EL (cell line): ENCODE measurements at regions not wholly inside any gene's neighbourhood (a gene's known extent, or its start where the extent isn't known, plus 50 kb on each side); places are given as distances from the start of the nearest gene placed in this dataset.
"Not testable (repeated sequence)": the region's sequence is repeated elsewhere in the genome, so short reads cannot be mapped to it uniquely, and the experiment has no call there.

Experiments used
- DNase-seq: peaks from one replicate; pipeline ENCODE4 v3.0.0-alpha.2; 2016

DNA sequence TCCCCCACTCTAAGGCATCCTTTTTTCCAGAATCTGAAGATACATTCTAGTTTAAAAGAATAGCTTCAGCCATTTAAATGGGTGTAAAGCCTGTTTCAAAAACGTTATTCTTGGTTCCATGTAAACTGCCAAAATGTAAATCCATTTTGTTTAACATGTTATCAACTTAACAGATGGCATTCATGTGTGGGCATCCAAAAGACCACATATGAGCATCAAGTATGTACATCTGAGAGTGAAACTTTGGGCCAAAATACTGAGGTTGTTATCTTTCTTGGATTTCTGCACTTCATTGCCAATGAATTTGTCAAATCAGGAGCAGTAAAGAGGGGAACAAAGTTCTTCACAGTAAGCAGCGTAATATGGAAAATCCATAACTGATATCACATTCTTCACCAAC lies 395.4 kb downstream of the ZNF804A start:
- no peak for DNase-seq

DNA sequence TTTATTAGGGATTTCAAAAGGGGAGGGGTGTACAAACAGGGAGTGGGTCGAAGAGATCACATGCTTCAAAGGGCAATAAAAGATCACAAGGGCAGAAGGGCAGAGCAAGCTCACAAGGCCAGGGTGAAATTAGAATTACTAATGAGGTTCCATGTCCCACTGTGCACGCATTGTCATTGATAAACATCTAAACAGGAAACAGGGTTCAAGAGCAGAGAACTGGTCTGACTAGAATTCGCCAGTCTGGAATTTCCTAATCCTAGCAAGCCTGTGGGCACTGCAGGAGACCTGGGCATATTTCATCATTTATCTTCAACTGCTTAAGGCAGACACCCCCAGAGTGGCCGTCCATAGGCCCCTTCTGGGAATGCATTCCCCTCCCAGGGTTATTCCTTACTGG lies 408.2 kb downstream of the ZNF804A start:
- no peak for DNase-seq

DNA sequence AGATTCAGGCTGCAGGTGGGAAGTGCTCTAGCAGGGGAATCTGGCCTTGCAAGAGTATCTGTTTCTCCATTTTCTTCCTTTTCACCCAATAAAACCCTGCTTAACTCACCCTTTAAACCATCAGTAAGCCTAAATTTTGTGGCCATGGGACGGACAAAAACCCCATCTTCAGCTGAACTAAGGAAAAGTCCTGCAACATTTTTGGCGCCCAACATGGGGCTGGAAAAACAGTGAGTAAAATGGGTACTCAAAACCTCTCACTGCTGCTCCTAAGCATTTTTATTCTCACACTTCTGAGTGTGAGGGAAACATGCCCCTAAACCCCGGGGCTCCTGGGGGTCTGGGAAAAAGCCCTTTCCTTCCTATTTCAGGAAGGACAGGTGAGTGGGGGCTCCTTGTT lies 414.3 kb downstream of the ZNF804A start:
- DNase-seq = no peak

DNA sequence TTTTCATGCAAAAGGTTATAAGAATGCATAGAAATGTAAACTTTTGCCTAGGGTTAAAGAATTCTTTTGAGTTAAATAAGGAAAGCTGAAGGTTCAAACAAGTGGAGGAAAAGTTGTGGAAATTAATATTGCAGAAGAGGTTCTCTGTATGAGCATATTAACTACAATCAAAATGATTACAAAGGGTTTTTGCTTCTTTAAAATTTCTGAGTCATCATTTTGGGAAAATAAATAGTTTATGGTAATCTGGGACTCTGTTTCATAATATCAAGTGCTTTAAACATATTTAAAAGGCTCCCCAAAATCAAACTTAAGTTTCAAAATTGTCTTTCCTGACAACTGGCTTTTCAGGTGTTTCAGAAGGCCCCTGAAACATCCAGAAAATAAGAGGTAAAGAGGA lies 415.7 kb downstream of the ZNF804A start:
- no peak for DNase-seq

DNA sequence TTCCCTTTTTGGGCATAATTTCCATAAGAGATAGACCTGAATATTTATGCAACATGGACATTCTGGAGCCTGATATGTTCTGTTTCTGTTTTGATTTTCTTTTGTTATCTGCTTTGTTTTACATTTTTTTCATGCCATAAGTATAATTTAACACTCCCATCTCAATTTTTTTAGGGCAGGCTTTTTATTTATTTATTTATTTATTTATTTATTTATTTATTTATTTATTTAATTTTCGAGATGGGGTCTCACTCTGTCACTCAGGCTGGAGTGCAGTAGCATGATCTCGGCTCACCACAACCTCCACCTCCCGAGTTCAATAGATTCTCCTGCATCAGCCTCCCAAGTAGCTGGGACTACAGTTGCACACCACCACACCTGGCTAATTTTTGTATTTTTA lies 427.6 kb downstream of the ZNF804A start:
- DNase-seq = not testable (repeated sequence)

DNA sequence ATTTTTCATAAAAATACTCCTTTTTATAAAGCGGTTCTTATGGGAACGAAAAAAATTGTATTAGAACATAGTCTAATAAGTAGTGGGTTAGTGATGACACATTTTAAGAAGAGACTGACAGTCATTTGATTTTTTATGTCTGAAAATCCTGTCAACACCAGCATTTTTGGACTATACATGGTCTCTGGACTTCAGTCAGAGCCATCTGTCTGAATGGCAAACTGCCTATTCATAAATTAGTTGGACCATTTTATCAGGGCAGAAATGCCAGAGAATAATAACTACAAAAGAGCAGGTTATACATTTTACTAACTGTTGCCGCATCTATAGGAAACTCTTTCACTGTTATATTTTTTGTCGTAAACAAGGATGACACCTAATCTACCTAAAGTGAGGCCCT lies 437.6 kb downstream of the ZNF804A start:
- no peak for DNase-seq

DNA sequence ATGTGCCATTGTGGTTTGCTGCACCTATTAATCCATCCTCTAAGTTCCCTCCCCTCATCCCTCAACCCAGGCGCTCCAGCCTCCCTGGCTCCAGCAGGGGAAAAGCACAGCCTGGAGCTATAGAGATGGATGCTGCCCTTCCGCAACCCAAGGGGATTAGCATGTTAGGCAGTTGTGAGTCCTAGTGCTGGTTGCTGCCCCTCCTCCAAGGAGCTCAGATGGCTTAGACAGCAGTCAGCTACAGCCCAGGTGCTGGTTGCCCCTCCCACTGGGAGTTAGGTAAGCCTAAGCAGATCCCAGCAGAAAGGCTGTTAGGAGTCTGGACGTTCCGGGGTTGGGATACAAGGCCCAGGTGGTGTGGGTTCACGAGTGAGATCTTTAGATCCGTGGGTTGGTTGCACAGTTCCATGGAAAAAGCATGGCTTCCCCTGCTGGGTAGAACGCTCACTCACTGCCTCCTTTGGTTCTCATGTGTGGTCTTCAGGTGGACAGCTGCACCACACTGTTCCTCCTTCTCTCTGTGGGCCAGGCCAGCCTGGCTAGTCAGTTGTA lies 446.1 kb downstream of the ZNF804A start:
- DNase-seq = no peak

DNA sequence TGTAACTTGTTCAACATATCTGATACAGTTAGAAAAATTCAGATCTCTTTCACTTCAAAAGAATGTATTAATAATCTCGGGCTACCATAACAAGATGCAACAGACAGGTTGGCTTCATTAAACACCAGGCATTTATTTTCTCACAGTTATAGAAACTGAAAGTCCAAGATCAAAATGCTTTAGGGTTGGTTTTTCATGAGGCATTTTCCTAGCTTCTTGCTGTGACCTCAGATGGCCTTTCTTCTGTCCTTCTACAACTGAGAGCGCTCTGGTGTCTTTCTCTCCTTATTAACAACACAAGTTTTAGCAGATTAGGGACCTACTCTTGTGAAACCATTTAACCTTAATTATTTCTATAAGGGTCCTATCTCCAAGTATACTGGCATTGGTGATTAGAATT lies 452.5 kb downstream of the ZNF804A start:
- no peak for DNase-seq

DNA sequence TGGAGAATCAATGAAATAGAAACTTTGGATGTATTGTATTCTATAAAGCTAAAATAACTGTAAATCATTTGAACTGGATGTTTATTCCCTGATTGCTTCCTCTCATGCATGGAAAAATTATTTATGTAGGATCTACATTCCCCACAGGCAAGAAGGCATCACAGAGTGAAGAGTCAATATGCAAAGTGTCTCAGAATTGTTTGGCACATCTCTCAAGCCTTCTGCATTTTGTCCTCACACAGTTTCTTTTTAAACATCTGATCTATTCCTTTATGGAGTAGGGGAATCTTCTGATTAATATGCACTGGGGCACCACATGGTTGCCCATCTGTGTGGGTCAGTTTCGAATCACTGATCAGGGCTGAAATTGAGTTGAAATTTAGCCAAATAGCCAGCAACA lies 465.4 kb downstream of the ZNF804A start:
- DNase-seq = no peak

DNA sequence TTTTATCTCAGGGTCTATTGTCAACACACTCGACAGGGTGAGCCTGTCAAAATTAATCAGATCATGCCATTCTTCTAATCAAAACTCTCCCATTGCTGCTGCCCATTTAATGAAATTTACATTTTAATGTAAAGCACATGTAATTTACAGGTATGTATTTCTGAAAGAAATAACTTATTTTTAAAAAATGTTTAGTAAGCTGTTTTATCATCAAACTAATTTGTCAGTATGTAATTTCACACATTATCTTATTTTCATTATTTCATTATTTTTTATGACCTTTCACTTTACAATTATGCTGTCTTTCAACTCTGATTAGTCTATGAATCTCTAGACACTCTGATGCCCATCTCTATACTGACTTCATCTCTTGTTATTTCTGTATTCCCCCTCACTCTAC lies 467.8 kb downstream of the ZNF804A start:
- DNase-seq = no peak

DNA sequence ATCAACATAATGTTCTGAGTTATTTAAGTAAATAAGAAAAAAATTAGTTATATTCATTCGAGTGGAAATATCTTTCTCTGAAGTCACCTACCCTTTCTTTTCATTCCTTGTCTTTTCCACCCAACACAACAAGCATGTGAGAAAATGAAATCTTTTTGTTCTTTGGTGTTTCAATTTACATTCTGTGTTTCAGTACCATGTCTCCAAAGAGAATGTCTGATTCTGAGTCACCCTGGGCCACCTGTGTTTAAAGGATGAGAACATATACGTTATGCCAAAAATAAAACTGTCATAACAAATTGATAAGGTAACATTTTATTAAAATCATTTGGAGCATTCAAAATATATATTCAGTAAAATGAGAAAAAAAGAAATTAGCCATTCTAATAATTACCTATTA lies 470.8 kb downstream of the ZNF804A start:
- no peak for DNase-seq

DNA sequence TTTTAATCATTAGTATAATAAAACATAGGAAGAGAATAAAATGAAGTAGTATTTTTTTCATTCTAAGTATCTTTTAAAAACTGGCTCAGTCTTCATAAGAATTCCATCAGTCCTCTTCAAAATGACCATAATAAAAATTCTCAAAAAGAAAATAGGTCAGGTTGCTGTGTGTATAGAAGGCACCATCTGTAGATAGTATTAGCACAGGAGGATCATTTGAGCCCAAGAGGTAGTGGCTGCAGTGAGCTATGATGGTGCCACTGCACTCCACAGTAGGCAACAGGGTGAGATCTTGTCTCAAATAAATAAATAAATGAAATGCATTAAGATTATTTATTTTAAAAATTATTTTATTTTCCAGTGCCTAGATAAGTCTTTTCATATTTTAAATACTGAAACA lies 475.8 kb downstream of the ZNF804A start:
- DNase-seq = no peak

DNA sequence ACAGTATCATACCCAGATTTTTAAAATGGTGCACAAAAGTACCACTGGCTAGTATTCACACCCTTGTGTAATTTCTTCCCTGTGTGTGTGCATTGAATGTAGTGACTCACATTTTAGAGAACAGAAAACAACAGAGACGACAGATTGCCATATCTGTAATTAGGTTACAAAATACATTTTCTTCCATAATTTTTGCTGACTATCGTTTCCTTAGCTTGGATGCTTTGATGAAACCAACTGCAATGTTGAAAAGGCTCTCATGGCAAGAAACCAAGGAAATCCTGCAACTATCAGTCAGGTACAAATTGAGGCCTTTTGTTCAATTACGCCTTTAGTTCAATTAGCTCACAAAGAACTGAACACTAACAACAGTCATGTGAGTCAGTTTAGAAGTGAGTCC lies 484.4 kb downstream of the ZNF804A start:
- DNase-seq = no peak

DNA sequence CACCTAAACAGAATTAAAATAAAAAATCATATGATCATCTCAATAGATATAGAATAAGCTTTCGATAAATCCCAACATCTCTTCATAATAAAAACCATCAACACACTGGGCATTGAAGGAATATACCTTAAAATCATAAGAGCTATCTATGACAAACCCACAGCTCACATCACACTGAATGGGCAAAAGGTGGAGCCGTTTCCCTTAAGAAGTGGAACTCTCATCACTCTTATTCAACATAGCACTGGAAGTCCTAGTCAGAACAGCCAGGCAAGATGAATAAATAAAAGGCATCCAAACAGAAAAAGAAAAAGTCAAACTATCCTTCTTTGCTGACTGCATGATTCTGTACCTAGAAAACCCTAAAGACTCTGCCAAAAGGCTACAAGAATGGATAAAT lies 510.3 kb downstream of the ZNF804A start:
- no peak for DNase-seq

DNA sequence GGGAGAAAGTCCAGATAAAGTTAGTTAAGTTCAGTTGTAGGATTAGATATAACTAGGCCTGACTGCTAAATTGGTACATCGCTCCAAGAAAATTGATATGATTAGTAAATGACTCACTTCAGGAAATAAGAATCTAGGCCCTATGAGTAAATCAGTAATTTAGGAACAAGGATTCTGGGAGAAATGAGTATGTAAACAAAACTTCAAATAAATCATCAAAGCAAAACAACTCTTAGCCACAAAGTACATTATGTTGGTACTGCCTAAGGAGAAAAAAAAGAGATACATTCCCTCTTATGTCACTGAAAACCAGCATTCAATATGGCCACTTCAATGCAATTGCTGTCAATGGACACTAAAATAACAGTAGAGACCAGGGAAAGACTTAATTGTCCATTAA lies 529.1 kb downstream of the ZNF804A start:
- no peak for DNase-seq

DNA sequence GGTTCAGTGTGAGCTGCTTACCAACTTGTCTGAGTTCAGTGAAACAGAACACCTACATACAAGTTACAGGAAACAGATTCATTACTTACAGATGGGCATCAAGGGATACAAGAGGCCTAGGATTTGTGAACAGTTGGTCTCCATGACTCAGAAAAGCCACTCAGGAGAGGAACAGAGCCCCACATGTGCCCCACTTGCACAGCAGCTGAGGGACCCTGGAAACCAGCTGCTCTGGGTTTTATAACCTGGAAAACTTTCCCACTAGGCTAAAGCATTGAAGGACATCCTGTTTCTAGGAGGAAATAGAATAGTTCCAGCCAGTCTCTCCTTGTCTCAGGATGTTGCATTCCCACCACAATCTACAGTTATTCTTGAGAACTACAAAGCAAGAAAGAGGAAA lies 530.0 kb downstream of the ZNF804A start:
- no peak for DNase-seq

DNA sequence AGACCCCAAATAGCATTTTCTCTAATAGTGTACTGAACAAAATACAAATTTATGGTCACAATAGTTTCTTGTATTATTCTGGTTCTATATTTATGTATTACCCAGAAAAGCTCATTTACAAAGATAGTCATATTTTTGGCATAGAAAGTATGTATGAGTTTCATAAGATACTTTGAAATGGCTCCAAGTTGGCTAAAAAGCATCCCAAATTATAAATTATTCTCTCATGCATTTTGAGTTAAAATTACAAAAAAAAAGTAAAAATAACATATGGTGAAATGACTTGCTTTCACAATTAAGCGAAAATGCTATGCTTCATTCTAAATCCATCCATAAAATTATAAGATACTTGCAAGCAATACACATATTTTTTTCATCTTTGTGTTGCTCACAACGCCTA lies 530.7 kb downstream of the ZNF804A start:
- DNase-seq = no peak

DNA sequence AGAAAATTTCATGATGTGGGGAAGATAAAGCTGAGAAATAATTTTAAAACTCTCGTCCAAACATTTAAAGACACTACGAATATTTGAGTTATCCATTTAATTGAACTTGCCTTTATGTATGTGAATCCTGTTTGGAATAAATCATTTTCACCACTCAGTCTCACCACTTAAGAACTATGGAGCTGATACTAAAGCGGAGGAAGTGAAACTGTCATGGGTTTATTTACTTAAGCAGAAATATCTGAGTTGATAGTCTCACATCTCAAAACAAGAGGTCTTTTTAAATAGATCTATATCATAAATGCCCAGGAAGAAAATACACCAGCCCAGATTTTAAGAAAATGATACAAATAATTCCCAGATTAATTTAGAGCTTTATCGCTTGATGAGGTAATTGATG lies 532.4 kb downstream of the ZNF804A start:
- no peak for DNase-seq

DNA sequence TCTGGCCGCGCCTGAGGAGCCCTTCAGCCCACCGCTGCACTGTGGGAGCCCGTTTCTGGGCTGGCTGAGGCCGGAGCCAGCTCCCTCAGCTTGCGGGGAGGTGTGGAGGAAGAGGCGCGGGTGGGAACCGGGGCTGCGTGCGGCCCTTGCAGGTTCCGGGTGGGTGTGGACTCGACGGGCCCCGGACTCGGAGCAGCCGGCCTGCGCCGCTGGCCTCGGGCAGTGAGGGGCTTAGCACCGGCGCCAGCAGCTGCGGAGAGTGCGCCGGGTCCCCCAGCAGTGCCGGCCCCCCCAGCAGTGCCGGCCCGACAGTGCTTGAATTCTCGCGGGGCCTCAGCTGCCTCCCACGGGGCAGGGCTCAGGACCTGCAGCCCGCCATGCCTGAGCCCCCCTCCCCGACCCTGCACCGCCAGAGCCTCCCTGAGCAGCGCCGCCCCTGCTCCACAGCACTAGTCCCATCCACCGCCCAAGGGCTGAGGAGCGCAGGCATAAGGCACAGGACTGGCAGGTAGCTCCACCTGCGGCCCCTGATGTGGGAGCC lies 534.2 kb downstream of the ZNF804A start:
- no peak for DNase-seq

DNA sequence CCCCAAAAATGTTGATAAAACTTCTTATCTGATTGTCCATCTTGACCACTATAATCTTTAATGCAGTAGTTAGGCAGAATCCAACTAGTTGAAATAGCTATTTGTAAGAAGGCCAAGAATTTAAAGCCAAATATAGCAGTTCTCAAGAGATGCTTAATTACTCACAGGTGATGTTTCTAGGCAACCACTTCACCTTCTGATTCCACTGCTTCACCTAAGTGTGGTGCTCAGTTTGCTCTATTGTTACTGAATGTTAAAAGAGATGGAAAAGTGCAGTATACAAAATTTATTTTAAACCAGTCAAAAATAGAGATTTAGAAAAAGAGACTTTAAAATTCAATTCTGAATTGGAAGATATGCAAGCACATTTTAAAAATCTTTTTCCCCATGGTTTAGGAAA lies 539.4 kb downstream of the ZNF804A start:
- no peak for DNase-seq

DNA sequence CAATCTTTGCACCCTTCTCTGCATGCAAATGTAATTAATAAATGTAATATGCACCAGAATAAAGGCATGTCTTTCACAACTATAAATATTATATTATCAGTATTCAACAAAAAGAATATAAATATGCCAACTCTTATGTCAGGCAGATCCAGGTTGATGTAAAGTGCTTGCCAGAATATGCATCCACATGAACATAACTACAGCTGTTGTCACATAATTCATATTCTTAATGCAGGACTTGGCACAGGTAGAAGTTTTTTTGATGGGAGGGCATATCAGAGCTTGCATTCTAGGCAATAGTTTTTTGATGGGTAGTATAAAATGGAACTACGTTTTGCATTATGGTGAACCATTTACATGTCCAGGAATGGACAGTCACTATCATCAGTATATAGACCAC lies 544.3 kb downstream of the ZNF804A start:
- DNase-seq = no peak

DNA sequence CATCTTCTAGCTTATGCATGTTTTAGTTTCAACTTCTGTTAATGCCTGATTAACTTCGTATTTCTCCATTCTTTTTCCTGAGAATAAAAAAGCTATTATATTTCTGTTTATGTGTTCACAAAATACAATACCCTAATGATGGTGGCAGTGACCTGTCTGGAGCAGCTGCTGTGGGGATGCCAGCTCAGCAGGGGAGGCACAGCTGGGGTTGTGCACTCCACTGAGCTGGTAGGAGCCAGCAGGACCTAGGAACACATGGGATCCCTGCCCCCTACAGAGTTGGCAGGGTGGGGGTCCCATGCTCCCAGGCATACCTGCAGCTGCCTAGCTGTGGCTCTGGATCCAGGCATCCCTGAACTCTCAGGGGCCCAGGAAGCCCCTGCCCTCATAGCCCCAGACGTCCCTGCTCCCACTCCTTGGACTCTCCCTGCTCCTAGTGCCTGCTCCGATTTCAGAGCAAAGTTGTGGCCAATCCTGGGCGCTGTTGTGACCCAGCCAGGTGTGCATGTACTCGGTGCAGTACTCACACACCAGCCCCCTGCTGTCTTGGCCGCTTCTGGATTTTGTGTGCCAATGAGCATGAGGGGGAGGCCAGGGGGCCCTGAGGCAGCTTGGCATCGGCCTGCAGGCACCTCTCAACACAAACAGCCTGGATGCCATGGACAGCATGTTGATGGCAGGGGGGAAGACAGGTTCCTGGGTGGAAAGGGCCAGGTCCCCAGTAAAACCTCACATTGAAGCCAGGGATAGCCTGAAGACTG lies 546.0 kb downstream of the ZNF804A start:
- DNase-seq = no peak

DNA sequence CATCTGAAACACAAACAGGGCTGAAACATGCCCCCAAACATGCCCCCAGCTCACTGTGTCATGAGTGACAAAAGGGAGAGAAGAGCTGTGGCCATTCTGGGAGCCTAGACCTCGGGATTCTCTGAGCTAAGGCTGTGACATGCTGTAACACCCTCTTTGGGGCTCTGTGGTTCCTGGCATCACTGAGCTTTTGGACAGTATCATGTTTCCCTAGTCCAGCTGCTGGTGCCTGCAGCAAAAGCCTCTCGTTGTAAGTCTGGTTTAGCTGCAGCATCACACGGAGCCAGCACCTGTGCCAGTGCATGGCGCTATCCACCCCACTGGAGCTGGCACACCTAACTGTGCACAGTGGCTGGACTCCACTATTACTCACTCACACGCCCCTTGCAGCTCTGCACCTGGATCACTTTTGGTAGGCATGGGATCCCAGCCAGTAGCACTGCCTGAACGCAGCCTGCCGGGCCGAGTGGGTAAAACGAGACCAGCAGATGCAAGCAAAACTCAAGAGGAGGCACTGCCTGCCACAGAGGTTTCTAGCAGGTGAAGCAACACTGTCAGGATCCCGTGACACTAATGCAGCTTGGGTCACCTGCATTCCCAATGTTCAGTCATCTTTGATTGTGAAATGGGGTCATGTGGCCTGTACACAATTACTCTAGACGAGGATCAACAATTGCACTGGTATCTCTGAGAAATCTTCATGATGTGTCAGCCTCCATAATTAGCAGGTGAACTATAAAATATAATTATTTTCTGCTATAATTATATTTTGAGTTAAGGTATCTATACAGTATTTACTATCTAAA lies 547.2 kb downstream of the ZNF804A start:
- DNase-seq = no peak

DNA sequence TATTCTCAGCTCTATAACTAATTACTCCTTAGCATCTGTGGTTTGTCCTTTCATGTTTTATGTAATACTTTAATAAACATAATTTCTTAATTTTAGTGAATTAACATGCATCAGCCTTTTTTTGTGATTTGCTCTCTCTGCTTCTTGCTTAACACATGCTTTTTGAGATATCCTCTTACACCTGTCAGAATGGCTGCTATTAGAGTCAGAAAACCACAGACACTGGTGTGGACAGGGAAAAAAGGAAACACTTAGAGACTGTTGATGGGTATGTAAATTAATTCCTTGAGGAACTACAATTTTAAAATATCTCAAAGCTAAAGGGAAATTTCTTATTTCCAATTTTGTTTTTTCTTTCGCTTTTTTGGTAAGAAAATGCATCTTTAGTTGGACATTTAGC lies 549.0 kb downstream of the ZNF804A start:
- no peak for DNase-seq
